H9 (cell line): ENCODE measurements at regions not wholly inside any gene's neighbourhood (a gene's known extent, or its start where the extent isn't known, plus 50 kb on each side); places are given as distances from the start of the nearest gene placed in this dataset.

Source experiments
- DNase-seq: peaks from one replicate; pipeline ENCODE4 v3.0.0-alpha.2; 2017
- H2AFZ ChIP-seq: one replicate; pipeline ENCODE4 v1.6.1; 2013; ENCODE audit warnings: mild to moderate bottlenecking, low read length, control low read depth, moderate library complexity
- H2AK5ac ChIP-seq: 2 replicates; pipeline ENCODE4 v1.6.1; 2013; ENCODE audit warnings: low read length, control low read depth, mixed read lengths; ENCODE audit not compliant: insufficient read length
- H2BK120ac ChIP-seq: one replicate; pipeline ENCODE4 v1.6.1; 2013; ENCODE audit warnings: low read depth, mild to moderate bottlenecking, low read length, control low read depth, inconsistent platforms; ENCODE audit not compliant: poor library complexity, severe bottlenecking
- H2BK12ac ChIP-seq: 2 replicates; pipeline ENCODE4 v1.6.1; 2013; ENCODE audit warnings: low read length, control low read depth, mixed read lengths, low read depth; ENCODE audit not compliant: insufficient read length
- H2BK15ac ChIP-seq: 2 replicates; pipeline ENCODE4 v1.6.1; 2013; ENCODE audit warnings: low read depth, low read length, control low read depth
- H2BK20ac ChIP-seq: one replicate; pipeline ENCODE4 v1.6.1; 2013; ENCODE audit warnings: low read depth, mild to moderate bottlenecking, low read length, control low read depth, inconsistent platforms; ENCODE audit not compliant: poor library complexity, severe bottlenecking
- H2BK5ac ChIP-seq: 2 replicates; pipeline ENCODE4 v1.6.1; 2013; ENCODE audit warnings: low read length, control low read depth, mixed read lengths; ENCODE audit not compliant: insufficient read length
- H3K14ac ChIP-seq: 2 replicates; pipeline ENCODE4 v1.6.1; 2013; ENCODE audit warnings: low read length, control low read depth; ENCODE audit not compliant: insufficient read depth
- H3K18ac ChIP-seq: 2 replicates; pipeline ENCODE4 v1.6.1; 2013; ENCODE audit warnings: low read depth, mild to moderate bottlenecking, mixed read lengths, low read length, control low read depth; ENCODE audit not compliant: insufficient read length
- H3K23ac ChIP-seq: 2 replicates; pipeline ENCODE4 v1.6.1; 2013; ENCODE audit warnings: low read length, control low read depth, mixed read lengths, low read depth; ENCODE audit not compliant: insufficient read length
- H3K23me2 ChIP-seq: 2 replicates; pipeline ENCODE4 v1.6.1; 2013; ENCODE audit warnings: low read depth, mild to moderate bottlenecking, mixed read lengths, low read length, control low read depth; ENCODE audit not compliant: insufficient read length, poor library complexity, severe bottlenecking
- H3K27ac ChIP-seq: 2 replicates; pipeline ENCODE4 v1.5.1; 2013; ENCODE audit warnings: low read length, control low read depth, mixed read lengths, low read depth; ENCODE audit not compliant: insufficient read length
- H3K27me3 ChIP-seq: 2 replicates; pipeline ENCODE4 v1.6.1; 2013; ENCODE audit warnings: low read length, control low read depth, inconsistent platforms; ENCODE audit not compliant: insufficient read depth
- H3K4ac ChIP-seq: 2 replicates; pipeline ENCODE4 v1.6.1; 2013; ENCODE audit warnings: low read depth, mild to moderate bottlenecking, control low read depth, inconsistent platforms, low read length, moderate library complexity
- H3K4me1 ChIP-seq: 2 replicates; pipeline ENCODE4 v1.6.1; 2013; ENCODE audit warnings: low read length, control low read depth, inconsistent platforms; ENCODE audit not compliant: insufficient read depth
- H3K4me2 ChIP-seq: 2 replicates; pipeline ENCODE4 v1.6.1; 2013; ENCODE audit warnings: low read length, control low read depth, mixed read lengths; ENCODE audit not compliant: insufficient read length, insufficient read depth
- H3K56ac ChIP-seq: 2 replicates; pipeline ENCODE4 v1.6.1; 2013; ENCODE audit warnings: low read depth, mild to moderate bottlenecking, mixed read lengths, low read length, control low read depth; ENCODE audit not compliant: insufficient read length
- H3K79me1 ChIP-seq: 2 replicates; pipeline ENCODE4 v1.6.1; 2013; ENCODE audit warnings: low read depth, mild to moderate bottlenecking, moderate library complexity, low read length, control low read depth, inconsistent platforms; ENCODE audit not compliant: insufficient read depth, poor library complexity, severe bottlenecking
- H3K79me2 ChIP-seq: 2 replicates; pipeline ENCODE4 v1.6.1; 2013; ENCODE audit warnings: low read length, control low read depth, inconsistent platforms; ENCODE audit not compliant: insufficient read depth
- H3K9ac ChIP-seq: 2 replicates; pipeline ENCODE4 v1.6.1; 2013; ENCODE audit warnings: low read length, control low read depth, mixed read lengths; ENCODE audit not compliant: insufficient read length; ENCODE audit errors: extremely low read depth
- H3K9me3 ChIP-seq: one replicate; pipeline ENCODE4 v1.6.1; 2013; ENCODE audit warnings: low read depth, low read length, inconsistent platforms; ENCODE audit not compliant: control insufficient read depth
- H3T11ph ChIP-seq: one replicate; pipeline ENCODE4 v1.6.1; 2013; ENCODE audit warnings: mild to moderate bottlenecking, low read length, control low read depth, inconsistent platforms
- H4K20me1 ChIP-seq: one replicate; pipeline ENCODE4 v1.6.1; 2013; ENCODE audit not compliant: control insufficient read depth, insufficient read length, insufficient read depth
- H4K5ac ChIP-seq: 2 replicates; pipeline ENCODE4 v1.6.1; 2013; ENCODE audit warnings: low read depth, mild to moderate bottlenecking, mixed read lengths, low read length, control low read depth; ENCODE audit not compliant: insufficient read length
- H4K8ac ChIP-seq: replicated peaks from 2 replicates; pipeline ENCODE4 v1.6.1; 2013; ENCODE audit warnings: low read length, control low read depth, mixed read lengths, low read depth; ENCODE audit not compliant: insufficient read length
- H4K91ac ChIP-seq: 2 replicates; pipeline ENCODE4 v1.6.1; 2013; ENCODE audit warnings: low read depth, mild to moderate bottlenecking, moderate library complexity, mixed read lengths, low read length, control low read depth; ENCODE audit not compliant: insufficient read length
- H3K27ac Mint-ChIP-seq, 3 experiments: 2 replicates in 2 of 3; 3 replicates in 1 of 3; pipeline ENCODE4 v1.8.0; 2020 to 2021; ENCODE audit warnings: mixed read lengths in 3 of 3, mild to moderate bottlenecking in 1 of 3, moderate library complexity in 1 of 3
- H3K27me3 Mint-ChIP-seq: 2 replicates; pipeline ENCODE4 v1.8.0; 2021; ENCODE audit warnings: low read depth, mild to moderate bottlenecking, moderate library complexity, mixed read lengths
- H3K36me3 Mint-ChIP-seq, 3 experiments: 2 replicates in 2 of 3; 3 replicates in 1 of 3; pipeline ENCODE4 v1.8.0; 2020 to 2021; ENCODE audit warnings: low read depth in 3 of 3, mixed read lengths in 3 of 3; ENCODE audit not compliant: insufficient read depth in 1 of 3
- H3K4me1 Mint-ChIP-seq, 2 experiments: 2 replicates each; pipeline ENCODE4 v1.8.0; 2020; ENCODE audit warnings: mixed read lengths in 2 of 2
- H3K4me3 Mint-ChIP-seq, 2 experiments: 2 replicates in 1 of 2; 3 replicates in 1 of 2; pipeline ENCODE4 v1.8.0; 2020 to 2021; ENCODE audit warnings: mild to moderate bottlenecking in 2 of 2, mixed read lengths in 2 of 2, moderate library complexity in 1 of 2
- H3K9me3 Mint-ChIP-seq, 2 experiments: 2 replicates in 1 of 2; 3 replicates in 1 of 2; pipeline ENCODE4 v1.8.0; 2020; ENCODE audit warnings: mild to moderate bottlenecking in 2 of 2, mixed read lengths in 2 of 2, moderate library complexity in 1 of 2
- CTCF ChIP-seq: fragments of 200-600 bp; sonication (generic); conservative IDR thresholded peaks from 3 replicates; pipeline ENCODE4 v1.8.0; 2021; ENCODE audit warnings: antibody characterized with exemption, mild to moderate bottlenecking
- WGBS: extraction: QIAGEN DNeasy Blood & Tissue Kit; methylation state at CpG from one replicate; pipeline ENCODE4 v1.1.7; 2013; ENCODE audit warnings: missing lambda C conversion rate, low lambda C conversion rate, mixed read lengths; ENCODE audit not compliant: insufficient read length; ENCODE audit errors: extremely low coverage; 5-methylcytosine and 5-hydroxymethylcytosine counted together

DNA sequence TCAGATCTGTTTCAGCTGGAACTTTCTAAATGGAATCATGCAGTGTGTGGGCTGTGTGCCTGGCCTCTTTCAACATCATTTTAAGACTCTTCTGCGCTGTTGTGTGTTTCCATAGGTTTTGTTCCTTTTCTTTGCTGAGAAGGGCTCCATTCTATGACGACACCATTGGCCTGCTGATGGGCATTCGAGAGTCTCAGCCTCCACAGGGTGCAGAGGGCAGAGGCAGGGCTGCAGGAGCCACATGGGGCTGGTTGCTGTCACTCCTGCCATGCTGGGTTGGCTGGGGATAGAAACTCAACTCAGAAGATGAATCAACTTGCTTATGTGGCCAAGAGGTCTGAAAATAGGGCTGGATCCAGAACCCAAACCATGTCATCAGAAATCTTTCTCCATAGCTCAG lies 68.5 kb upstream of the SLCO4A1 start:
- Histone ChIP-seq H4K91ac (no peak overlapping the region), H3K27me3 (no peaks in the 10 kb centered on the region; the same call in 1 of the 2 replicates), H2BK12ac (no peak overlapping the region), H2BK20ac (no peak overlapping the region), H3K4ac (no peak overlapping the region), H2BK15ac (no peak overlapping the region), H3K9ac (no peak overlapping the region), H2AK5ac (no peak overlapping the region), H3K79me2 (no peaks in the 10 kb centered on the region), H3K56ac (no peak overlapping the region), H3T11ph (no peak overlapping the region), H2BK120ac (no peak overlapping the region), H2BK5ac (no peak overlapping the region), H3K23ac (no peak overlapping the region), H3K27ac (no peak overlapping the region), H3K4me1 (no peaks in the 10 kb centered on the region), H2AFZ (no peak overlapping the region), H3K79me1 (no peaks in the 10 kb centered on the region), H4K20me1 (peaks cover 6% of the 10 kb centered on the region), H3K18ac (no peak overlapping the region), H4K8ac (no peak overlapping the region), H3K14ac (no peak overlapping the region), H3K9me3 (no peaks in the 10 kb centered on the region), H3K4me2 (no peak overlapping the region), H3K23me2 (no peaks in the 10 kb centered on the region), H4K5ac (no peak overlapping the region)
- H3K4me3 Mint-ChIP-seq, result no peak overlapping the region
- H3K27me3 Mint-ChIP-seq, result peaks cover 19% of the 10 kb centered on the region
- TF ChIP-seq CTCF, result no peak
- no peak for DNase-seq
- no CpG with 5 or more reads among the region's 3 CpGs for WGBS
- peaks cover 4 to 10% of the 10 kb centered on the region in 2 experiments; a peak in 4 of 5 replicates for H3K9me3 Mint-ChIP-seq
- H3K4me1 Mint-ChIP-seq, result peaks cover 4 to 20% of the 10 kb centered on the region in 2 experiments; a peak in 3 of 4 replicates
- H3K27ac Mint-ChIP-seq, result no peak overlapping the region
- peaks cover 0 to 3% (median 3%) of the 10 kb centered on the region in 3 experiments; a peak in 4 of 7 replicates for H3K36me3 Mint-ChIP-seq
